Bronchial epithelial cell (primary cell): ENCODE measurements at regions not wholly inside any gene's neighbourhood (a gene's known extent, or its start where the extent isn't known, plus 50 kb on each side); places are given as distances from the start of the nearest gene placed in this dataset.

ENCODE experiments used
- DNase-seq: peaks from one replicate; pipeline ENCODE4 v3.0.0-alpha.2; 2010; ENCODE audit warnings: low read depth
- FAIRE-seq: peaks from 2 replicates; lab custom pipeline; 2011; peaks lifted over from hg19 to GRCh38; lab: Jason Lieb, UNC
- H3K27me3 ChIP-seq: 2 replicates; pipeline ENCODE4 v1.5.1; 2011; ENCODE audit warnings: low read length; ENCODE audit not compliant: control insufficient read depth, insufficient read depth
- H3K36me3 ChIP-seq: 2 replicates; pipeline ENCODE4 v1.5.1; 2011; ENCODE audit warnings: low read length; ENCODE audit not compliant: control insufficient read depth, insufficient read depth
- H3K4me3 ChIP-seq: 2 replicates; pipeline ENCODE4 v1.5.1; 2011; ENCODE audit warnings: mild to moderate bottlenecking, low read depth, low read length, control low read depth
- TF ChIP-seq, protein P1 (sequence below): IDR thresholded peaks from 2 replicates; pipeline ENCODE4 v1.5.1; 2011; ENCODE audit warnings: mild to moderate bottlenecking, moderate library complexity, low read length, control low read depth, inconsistent platforms; ENCODE audit not compliant: insufficient read depth, severe bottlenecking

- no peaks in the 10 kb centered on the region for H3K27me3 ChIP-seq
- TF ChIP-seq, protein P1, sequence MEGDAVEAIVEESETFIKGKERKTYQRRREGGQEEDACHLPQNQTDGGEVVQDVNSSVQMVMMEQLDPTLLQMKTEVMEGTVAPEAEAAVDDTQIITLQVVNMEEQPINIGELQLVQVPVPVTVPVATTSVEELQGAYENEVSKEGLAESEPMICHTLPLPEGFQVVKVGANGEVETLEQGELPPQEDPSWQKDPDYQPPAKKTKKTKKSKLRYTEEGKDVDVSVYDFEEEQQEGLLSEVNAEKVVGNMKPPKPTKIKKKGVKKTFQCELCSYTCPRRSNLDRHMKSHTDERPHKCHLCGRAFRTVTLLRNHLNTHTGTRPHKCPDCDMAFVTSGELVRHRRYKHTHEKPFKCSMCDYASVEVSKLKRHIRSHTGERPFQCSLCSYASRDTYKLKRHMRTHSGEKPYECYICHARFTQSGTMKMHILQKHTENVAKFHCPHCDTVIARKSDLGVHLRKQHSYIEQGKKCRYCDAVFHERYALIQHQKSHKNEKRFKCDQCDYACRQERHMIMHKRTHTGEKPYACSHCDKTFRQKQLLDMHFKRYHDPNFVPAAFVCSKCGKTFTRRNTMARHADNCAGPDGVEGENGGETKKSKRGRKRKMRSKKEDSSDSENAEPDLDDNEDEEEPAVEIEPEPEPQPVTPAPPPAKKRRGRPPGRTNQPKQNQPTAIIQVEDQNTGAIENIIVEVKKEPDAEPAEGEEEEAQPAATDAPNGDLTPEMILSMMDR = no peak
Measured at GRCh38 chr9:134491856-134492255, 149.7 kb upstream of the COL5A1 start.

GRCh38 chr9:134492281-134492691, 149.3 kb upstream of the COL5A1 start:
- no peaks in the 10 kb centered on the region for H3K36me3 ChIP-seq
- TF ChIP-seq, protein P1 = no peak
- no peaks in the 10 kb centered on the region for H3K27me3 ChIP-seq
- FAIRE-seq (no peak), DNase-seq (no peak)
- H3K4me3 ChIP-seq = no peak overlapping the region

More at GRCh38 chr9:134491856-134492255, 149.7 kb upstream of the COL5A1 start:
- H3K36me3 ChIP-seq = no peaks in the 10 kb centered on the region
- DNase-seq = no peak
- H3K4me3 ChIP-seq = no peak overlapping the region
- FAIRE-seq = no peak

- Histone ChIP-seq H3K27me3 (no peaks in the 10 kb centered on the region), H3K36me3 (no peaks in the 10 kb centered on the region), H3K4me3 (no peak overlapping the region)
- FAIRE-seq (no peak), DNase-seq (no peak)
- TF ChIP-seq, protein P1 = no peak
Measured at GRCh38 chr9:134492721-134493460, 148.7 kb upstream of the COL5A1 start.

DNA sequence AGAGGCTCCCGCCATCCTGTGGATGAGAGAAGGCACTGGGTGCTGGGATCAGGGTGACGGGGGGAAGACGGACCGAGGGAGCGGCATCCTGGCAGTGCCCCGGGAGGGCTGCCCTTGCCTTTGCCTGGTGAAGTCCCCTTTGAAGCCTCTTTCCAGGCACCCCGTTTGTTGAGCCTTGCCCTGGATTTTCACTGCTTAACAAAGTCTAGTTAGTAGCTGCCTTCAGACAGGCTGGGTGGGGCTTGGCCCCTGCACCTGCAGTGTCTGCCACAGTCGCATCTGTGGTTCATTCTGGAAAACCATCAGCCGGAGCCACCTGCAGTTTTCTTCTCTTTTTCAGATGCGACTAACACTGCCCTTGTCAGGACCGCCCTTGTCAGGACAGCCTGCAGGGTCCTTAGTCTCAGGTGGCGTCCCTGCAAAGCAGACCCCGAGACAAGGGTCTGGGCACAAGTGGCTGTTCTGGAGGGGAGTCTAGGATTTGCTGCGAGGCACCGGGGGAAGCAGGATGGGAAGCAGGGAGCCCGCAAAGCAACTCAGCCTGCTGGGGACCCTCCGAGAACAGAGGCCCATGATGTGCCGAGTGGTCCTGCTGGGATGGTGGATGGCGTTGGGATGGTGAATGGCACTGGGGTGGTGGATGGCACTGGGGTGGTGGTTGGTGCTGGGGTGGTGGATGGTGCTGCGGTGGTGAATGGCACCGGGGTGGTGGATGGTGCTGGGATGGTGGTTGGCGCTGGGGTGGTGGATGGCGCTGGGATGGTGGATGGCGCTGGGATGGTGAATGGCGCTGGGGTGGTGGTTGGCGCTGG, 147.9 kb upstream of the COL5A1 start:
- TF ChIP-seq, protein P1 = no peak
- Histone ChIP-seq H3K4me3 (no peak overlapping the region), H3K36me3 (no peaks in the 10 kb centered on the region), H3K27me3 (no peaks in the 10 kb centered on the region)
- FAIRE-seq (no peak), DNase-seq (no peak)

DNA sequence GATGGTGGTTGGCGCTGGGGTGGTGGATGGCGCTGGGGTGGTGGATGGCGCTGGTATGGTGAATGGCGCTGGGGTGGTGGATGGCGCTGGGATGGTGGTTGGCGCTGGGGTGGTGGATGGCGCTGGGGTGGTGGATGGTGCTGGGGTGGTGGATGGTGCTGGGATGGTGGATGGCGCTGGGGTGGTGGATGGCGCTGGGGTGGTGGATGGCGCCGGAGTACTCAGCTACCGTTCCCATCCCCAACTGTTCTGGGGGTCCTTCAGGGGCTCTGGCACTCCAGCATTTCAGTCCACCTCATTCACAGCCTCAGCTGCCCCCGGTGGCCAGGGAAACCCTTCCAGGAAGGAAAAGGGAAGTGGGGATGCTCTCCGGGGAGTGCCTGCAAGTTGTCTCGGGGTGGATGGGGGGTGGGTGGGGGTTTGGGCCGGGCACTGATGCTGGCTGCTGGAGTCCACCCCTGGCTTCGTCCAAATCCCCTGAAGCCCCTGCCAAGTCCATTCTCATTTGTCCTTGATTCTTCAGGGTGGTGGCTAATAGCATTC, 147.3 kb upstream of the COL5A1 start:
- H3K4me3 ChIP-seq = no peak overlapping the region
- no peaks in the 10 kb centered on the region for H3K27me3 ChIP-seq
- FAIRE-seq (no peak), DNase-seq (no peak)
- TF ChIP-seq, protein P1 = no peak
- no peaks in the 10 kb centered on the region for H3K36me3 ChIP-seq
